K562 (cell line): ENCODE measurements at regions not wholly inside any gene's neighbourhood (a gene's known extent, or its start where the extent isn't known, plus 50 kb on each side); places are given as distances from the start of the nearest gene placed in this dataset.

ENCODE experiments used
- BHLHE40 ChIP-seq: IDR thresholded peaks from 2 replicates; pipeline ENCODE4 v1.6.1; 2011; ENCODE audit warnings: low read length, improper control_type of control experiment
- EGR1 ChIP-seq: fragments of 450-650 bp; conservative IDR thresholded peaks from 2 replicates; pipeline ENCODE4 v1.6.1; 2017; ENCODE audit warnings: mild to moderate bottlenecking

DNA sequence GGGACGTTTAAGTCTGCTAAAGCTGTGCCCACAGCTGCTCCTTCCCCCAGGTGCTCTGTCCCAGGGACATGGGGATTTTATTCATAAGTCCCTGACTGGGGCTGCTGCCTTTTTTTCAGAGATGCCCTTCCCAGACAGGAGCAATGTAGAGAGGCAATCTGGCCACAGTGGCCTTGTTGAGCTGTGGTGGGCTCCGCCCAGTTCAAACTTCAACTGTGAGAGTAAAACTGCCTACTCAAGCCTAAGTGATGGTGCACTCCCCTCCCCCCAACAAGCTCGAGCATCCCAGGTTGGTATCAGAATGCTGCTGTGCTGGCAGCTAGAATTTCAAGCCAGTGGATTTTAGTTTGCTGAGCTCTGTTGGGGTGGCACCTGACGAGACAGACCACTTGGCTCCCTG is 1371.4 kb downstream of the ADGRL3 start:
- TF ChIP-seq EGR1 (no peak), BHLHE40 (no peak)
